H1 (cell line): ENCODE measurements at regions not wholly inside any gene's neighbourhood (a gene's known extent, or its start where the extent isn't known, plus 50 kb on each side); places are given as distances from the start of the nearest gene placed in this dataset.

Experiments used
- TF ChIP-seq, protein P1 (sequence below), 3 experiments: IDR thresholded peaks; 1 replicate in 2 of 3; 2 replicates in 1 of 3; pipeline versions ENCODE4 v1.5.1 to v1.6.1; 2011; ENCODE audit warnings: low read length in 3 of 3, mild to moderate bottlenecking in 3 of 3, inconsistent platforms in 2 of 3, low read depth in 1 of 3, moderate library complexity in 1 of 3; ENCODE audit not compliant: insufficient read depth in 1 of 3; ENCODE audit errors: control extremely low read depth in 1 of 3

GRCh38 chr11:45083544-45084087, 62.8 kb upstream of the PRDM11 start (continued):
- TF ChIP-seq, protein P1, sequence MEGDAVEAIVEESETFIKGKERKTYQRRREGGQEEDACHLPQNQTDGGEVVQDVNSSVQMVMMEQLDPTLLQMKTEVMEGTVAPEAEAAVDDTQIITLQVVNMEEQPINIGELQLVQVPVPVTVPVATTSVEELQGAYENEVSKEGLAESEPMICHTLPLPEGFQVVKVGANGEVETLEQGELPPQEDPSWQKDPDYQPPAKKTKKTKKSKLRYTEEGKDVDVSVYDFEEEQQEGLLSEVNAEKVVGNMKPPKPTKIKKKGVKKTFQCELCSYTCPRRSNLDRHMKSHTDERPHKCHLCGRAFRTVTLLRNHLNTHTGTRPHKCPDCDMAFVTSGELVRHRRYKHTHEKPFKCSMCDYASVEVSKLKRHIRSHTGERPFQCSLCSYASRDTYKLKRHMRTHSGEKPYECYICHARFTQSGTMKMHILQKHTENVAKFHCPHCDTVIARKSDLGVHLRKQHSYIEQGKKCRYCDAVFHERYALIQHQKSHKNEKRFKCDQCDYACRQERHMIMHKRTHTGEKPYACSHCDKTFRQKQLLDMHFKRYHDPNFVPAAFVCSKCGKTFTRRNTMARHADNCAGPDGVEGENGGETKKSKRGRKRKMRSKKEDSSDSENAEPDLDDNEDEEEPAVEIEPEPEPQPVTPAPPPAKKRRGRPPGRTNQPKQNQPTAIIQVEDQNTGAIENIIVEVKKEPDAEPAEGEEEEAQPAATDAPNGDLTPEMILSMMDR (IDR thresholded peaks at IDR 0.05; ENCODE audit: control extremely low read depth in 1 of 3, insufficient read depth in 1 of 3, low read depth in 1 of 3, low read length in 3 of 3) = peak; percentile 75 to 92 (median 78)
